NCI-H1694 treated with DMSO at 0.1 percent for 48 hours (cell line): ENCODE measurements at regions not wholly inside any gene's neighbourhood (a gene's known extent, or its start where the extent isn't known, plus 50 kb on each side); places are given as distances from the start of the nearest gene placed in this dataset.
"Not testable (repeated sequence)": the region's sequence is repeated elsewhere in the genome, so short reads cannot be mapped to it uniquely, and the experiment has no call there.

Source experiments
- DNase-seq: peaks from one replicate; lab custom pipeline; 2025; lab: John Stamatoyannopoulos, UW

DNA sequence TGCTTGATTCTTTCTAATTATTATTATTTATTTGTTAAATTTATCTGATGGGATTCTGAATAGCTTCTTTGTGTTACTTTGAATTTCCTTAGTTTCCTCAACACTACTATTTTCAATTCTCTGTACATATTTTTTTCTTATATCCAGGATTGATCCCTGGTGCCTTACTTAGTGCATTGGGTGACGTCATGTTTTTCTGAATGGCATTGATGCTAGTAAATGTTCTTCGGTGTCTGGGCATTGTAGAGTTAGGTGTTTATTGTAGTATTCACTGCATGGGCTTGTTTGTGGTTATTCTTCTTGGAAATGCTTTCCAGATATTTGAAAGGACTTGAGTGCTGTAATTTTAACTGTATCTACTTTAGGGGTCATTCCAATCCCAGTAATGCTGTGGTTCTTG is 938.1 kb downstream of the FAM133A start:
- no peak for DNase-seq

DNA sequence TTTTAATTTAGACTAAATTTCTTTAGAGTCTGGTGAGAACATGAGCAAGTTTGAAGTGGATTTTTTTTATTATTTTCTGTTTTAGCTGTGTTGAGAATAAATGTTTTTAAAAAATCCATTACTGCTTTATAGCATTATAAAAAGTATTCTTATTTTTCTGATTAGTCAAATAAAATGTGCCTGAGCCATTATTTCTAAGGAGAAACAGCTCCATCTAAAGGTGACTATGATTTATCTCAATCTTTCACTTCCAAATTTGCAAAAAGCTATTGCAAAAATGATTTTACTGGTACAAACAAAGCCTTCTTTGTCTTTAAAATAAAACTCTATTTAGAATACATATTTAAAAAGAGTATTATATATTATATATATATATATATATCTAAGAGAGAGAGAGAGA is 959.2 kb downstream of the FAM133A start:
- DNase-seq, result no peak

DNA sequence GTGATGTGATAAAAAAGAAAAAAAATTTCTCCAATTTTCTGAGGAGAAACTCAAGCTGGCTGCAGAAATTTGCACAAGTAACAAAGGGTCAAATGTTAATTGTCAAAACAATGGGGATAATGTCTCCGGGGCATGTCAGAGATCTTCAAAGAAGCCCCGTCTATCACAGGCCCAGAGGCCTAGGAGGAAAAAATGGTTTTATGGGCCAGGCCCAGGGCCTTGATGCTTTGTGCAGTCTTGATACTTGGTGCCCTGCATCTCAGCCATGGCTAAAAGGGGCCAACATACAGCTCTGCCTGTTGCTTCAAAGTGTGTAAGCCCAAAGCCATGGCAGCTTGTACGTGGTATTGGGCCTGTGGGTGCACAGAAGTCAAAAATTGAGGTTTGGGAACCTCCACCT is 961.0 kb downstream of the FAM133A start:
- no peak for DNase-seq

DNA sequence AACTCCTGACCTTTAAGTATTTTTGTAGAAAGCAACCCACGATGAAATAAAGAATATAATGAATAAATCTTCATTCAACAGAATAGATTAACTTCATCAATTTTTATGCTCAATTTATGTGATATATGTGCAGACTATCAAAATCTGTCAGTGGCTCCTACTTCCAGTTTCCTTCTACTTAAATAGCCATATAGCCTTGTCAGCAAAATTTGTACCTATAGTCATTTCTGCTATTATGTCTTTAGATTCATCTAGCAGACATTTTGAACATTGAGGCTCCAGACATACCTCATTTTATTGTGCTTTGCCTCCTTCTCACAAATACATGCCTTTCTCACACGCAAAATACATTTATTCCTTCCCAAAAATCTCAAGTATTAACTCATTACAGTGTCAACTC is 971.7 kb downstream of the FAM133A start:
- no peak for DNase-seq

DNA sequence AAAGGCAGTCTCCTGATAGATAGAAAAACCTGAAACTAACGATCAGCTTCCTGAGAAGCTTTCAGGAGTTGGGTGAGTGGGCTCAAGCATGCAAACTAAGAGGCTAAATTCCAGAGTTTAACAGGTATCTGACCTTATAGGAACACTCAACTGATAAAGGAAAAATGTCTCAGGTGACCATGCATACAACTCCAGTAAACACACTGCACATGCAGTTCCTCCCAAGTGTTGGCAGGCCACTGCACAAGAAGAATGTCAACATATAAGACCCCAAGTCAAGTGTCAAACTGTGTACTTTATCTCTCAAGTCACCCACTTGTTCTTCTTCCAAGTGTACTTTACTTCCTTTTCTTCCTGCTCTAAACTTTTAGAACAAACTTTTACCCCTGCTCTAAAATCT is 981.2 kb downstream of the FAM133A start:
- DNase-seq, result no peak

DNA sequence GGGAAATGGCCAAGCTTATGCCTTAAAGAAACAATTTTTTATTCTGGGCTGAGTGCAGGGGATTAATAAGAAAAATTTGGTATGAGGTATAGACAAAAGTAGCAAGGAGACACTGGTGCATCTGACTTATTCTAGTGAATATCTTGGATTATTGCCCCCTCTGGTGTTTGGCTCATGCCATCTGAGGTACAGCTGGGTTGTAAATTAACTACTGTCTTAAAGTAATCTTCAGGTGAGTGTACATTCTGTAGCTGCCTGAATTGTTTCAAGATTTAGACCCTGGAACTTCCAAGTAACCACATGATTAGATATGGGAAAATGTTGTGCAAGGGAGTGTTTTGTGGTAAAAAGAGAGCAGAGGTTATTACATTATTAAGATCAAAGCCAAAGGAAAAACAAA is 988.7 kb downstream of the FAM133A start:
- no peak for DNase-seq

DNA sequence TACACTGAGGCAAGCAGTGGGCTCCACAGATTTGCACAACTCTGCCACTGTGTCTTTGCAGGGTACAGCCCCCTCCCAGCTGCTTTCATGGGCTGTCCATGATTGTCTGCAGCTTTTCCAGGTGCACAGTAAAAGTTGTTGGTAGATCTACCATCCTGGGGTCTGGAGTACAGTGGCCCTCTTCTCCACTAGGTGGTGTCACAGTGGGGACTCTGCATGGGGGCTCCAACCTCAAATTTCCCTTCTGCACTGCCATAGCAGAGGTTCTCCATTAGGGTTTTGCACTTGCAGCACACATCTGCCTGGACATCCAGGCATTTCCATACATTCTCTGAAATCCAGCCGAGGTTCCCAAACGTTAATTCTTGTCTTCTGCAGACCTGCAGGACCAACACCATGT is 1002.3 kb downstream of the FAM133A start:
- no peak for DNase-seq

DNA sequence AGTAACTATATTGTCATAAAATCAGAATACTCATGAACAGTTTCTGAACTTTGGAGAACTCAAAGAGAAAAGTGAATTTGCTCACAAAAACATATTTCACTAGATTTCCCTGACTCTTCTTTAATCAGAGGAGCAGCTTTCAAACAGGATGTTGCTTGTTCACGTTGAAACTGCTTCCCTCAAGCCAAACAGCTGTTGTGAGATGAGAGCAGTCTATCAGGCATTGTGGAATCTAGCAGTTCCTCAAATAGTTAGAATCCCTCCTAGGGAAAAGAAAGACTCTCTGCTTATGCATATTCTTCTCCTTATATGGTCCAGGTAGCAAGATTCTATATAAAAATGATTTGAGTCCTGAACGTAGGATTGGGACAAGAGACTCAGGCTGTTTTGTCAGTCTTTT is 1012.1 kb downstream of the FAM133A start:
- DNase-seq, result no peak

DNA sequence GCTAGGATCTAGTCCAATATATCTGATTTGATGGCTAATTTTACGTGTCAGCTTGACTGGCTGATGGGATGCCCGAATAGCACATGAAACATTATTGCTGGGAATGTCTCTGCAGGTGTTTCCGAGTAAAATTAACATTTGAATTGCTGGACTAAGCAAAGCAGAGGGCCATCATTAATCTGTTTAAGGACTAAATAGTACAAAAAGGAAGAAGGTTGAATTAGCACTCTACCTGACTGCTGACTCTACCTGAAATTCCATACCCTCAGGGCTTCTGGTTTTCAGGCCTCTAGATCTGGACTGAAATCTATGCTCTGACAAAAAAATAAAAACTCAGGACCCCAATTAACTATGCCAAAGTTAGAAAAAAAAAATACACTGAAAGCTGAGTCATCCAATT is 1021.9 kb downstream of the FAM133A start:
- DNase-seq, result no peak

DNA sequence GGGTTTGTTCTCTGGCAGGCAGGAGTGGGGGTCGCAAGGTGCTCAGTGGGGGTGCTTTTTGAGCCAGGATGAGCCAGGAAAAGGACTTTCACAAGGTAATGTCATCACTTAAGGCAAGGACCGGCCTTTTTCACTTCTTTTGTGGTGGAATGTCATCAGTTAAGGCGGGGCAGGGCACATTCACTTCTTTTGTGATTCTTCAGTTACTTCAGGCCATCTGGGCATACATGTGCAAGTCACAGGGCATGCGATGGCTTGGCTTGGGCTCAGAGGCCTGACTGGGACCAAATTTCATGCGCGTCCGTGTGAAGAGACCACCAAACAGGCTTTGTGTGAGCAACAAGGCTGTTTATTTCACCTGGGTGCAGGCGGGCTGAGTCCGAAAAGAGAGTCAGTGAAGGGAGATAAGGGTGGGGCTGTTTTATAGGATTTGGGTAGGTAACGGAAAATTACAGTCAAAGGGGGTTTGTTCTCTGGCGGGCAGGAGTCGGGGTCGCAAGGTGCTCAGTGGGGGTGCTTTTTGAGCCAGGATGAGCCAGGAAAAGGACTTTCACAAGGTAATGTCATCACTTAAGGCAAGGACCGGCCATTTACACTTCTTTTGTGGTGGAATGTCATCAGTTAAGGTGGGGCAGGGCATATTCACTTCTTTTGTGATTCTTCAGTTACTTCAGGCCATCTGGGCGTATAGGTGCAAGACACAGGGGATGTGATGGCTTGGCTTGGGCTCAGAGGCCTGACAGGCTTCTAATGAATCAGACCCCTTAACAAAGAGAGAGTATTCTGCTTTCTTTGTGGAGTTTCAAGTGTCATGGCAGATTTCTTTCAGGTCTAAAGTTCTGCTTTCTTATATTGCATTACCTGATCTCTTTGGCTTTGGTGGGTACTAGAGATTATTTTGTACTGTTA is 1030.6 kb downstream of the FAM133A start:
- not testable (repeated sequence) for DNase-seq

DNA sequence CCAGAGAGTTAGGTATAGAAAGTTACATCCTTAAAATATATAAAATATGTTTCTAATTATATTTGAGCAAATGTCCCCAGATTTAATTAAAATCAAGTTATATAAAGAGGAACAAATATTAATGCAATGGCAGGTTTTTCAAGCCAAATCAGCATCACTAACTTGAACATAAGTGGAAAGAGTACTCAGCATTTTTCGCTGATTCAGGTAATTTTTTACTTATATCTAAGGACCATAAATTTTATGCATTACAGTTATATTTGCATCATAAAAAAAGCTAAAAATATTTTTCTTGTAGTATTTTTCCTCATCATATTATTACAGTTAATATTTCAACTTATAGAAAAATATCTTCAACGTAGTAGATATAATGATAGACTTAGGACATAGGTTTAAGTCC is 1047.4 kb downstream of the FAM133A start:
- DNase-seq, result no peak

DNA sequence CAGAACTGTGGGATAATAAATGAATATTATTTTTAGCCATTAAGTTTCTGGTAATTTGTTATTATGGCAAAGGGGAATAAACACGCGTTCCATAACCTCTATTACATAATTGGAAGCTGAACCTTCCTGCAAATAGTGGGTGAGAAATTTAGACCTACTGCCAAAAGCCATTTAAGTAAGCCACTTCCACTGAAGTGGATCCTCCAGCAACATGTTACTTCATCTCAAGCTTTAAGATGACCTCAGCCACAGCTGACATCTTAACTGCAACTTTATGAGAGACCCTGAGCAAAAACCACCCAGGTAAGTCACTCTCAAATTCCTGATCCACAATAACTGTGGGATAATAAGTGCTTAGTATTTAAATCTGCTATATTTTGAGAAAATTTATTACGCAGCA is 1048.6 kb downstream of the FAM133A start:
- DNase-seq, result no peak

DNA sequence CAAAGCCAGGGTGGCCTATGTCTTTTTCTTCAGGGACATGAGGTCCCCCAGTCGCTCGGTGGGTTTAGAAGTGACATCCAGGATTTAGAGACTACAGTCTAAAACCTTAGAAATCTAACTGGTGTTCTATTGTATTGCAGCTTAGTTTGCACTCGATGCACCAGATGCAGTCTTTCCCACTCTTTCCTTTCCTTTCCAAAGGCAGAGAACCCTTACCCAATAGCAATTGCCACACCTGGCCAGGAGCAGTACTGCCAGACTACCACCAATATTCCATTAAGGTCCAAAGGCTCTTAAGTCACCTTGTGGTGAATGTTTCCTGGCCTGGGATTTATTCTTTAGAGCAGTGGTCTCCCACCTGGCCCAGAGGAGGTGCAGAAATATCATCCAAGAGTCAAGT is 1068.8 kb downstream of the FAM133A start:
- no peak for DNase-seq

DNA sequence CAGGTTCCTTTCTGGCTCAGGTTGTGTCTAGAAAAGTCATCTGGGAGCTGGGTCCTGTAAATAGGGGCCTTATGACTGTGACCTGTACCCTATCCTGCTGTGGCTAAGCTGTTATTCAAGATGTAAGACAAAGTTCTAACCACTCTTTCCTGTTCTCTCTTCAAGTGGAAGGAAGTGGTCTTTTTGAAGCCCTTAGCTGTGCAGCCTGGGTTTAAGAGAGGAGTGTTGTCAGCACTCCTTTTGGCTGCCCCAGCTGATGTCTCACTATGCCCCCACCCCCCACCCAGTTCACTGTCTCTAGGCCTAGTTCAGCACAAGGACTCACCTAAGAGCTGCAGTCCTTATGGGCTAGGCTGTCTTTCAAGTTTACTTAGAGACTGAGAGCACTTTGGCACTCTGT is 1069.5 kb downstream of the FAM133A start:
- no peak for DNase-seq

DNA sequence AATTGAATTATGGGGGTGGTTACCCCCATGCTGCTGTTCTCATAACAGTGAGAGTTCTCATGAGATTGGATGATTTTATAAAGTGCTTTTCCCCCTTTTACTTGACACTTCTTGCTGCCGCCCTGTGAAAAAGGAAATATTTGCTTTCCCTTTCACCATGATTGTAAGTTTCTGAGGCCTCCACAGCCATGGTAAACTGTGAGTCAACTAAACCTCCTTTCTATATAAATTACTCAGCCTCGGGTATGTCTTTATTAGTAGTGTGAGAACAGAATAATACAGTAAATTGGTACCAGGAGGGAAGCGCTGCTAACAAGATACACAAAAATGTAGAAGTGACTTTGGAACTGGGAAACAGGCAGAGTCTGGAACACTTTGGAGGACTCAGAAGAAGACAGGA is 1070.8 kb downstream of the FAM133A start:
- no peak for DNase-seq

DNA sequence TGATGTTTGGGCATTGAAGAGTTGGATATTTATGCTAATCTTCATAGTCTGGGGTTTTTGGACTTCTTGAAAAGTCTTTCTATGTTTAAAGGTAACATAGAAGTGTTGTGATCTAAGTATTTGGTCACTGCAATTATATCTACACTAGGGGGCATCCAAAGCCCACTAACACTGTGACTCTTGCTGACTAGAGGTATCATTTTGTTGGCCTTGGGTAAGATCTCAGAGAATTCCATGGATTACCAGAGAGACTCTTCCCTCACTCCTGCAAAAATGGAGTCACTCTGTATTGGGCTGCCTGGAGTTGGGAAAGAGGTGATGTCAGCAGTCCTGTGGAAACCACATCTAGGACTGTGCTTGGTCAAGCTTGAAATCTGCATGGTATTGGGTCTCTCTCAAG is 1077.6 kb downstream of the FAM133A start:
- DNase-seq, result no peak

DNA sequence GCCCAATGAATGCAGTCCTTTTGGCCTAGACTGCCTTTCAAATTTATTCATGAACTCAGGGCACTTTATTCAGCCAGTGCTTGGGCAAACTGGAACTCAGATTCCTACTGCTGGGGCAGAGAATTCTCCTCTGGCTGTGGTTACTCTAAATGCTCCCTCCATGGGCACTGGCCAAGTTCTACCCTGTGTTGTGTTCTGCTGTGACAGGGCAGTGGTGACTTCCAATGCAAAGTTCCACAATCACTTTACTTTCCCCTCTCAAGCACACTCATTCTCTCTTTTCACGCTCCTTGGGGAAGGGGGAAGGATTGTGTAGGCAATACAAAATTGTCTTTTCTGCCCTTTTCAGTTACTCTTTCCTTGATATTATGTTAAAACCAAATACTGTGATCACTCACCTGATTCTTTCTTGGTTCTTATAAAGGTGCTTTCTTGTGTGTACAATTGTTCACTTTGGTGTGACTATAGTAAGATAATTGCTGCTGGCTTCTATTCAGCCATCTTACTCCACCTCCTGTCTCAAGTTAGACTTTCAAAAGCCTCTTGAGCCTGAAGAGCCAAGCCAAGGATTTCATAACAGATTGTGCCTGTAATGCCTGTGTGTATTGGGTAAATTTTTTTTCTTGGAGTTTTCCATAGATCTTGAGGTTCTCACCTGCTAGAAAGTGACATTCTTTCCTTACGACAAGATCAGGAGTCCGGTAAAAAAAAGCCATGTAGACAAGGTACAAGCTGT is 1078.6 kb downstream of the FAM133A start:
- DNase-seq, result no peak

DNA sequence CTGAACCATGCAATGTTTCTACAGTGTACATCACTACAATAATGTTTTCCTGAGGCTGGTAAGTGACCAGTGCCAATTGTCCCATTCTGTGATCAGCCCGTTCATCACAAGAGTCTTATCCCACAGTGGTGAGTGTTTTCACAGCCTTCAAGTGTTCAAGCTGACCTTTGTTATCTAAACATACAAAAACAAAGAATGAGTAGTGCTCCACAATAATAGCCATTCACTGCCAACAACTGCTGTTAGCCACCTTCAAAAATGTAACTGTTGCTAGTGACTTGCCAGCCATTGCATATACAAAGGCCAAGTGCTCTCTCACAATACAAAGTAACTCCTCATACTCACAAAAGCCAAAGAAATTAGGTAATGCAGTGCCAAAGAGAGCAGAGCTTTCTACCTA is 1084.1 kb downstream of the FAM133A start:
- DNase-seq, result no peak

DNA sequence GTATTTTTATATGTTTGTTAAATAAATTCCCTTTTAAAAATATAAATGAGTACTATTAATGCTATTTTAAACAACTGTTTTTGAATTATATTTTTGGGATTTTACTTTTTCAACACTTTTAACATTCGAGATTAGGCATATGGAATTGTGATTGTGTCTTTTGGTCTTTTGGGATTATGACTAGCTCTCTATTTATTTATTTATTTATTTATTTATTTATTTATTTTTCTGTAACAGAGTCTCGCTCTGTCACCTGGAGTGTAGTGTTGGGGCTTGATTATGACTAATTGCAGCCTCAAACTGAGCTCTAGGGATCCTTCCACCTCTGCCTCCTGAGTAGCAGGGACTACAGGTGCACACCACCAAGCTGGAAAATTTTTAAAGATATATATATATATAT is 1101.6 kb downstream of the FAM133A start:
- no peak for DNase-seq

DNA sequence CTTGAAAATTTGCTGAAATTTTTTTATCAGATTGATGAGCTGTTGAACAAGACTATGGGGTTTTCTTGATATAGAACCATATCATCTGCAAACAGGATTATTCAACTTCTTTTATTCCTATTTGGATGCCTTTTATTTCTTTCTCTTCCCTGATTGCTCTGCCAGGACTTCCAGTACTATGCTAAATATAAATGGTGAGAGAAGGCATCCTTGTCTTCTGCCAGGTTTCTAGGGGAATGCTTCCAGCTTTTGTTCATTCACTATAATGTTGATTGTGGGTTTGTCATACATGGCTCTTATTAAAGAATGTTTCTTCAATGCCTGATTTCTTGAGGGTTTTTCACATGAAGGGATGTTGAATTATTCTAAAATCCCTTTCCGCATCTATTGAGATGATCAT is 1139.5 kb downstream of the FAM133A start:
- DNase-seq, result no peak

DNA sequence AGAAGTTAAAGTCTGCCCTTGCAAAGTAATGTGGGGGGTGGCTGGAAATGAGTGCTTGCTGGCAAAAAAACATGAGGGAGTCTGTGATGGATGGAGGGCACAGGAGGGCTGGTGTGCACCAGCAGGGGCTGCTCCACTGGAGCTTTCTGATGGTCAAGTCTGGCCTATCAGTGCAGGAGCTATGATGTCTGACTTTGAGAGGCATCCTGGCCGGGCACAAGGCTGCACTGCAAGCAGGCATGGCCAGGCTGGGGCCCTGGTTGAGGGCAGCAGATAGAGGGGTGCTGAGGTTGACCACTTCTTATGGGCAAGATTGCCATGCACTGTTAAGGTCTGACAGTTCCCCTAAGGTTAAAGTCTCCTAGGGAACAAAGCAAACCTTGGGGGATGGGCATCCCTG is 1140.2 kb downstream of the FAM133A start:
- no peak for DNase-seq

DNA sequence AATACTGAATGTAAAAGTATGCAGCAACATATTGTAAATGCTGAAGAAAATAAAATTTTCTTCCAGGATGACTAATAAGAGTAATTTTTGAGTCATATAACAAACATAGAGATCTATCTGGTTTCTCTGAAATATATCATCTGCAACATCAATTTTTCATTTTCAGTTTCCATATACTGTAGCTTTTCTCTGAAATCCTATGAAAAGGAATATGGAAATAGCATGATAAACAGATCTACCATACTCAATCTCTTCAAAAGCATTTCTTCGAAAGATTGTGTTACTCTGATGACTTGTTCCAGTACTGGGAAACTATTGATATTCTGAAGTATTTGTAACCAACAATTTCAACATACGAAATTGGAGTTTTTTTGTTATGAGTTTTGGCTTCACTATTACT is 1156.7 kb downstream of the FAM133A start:
- DNase-seq, result no peak

DNA sequence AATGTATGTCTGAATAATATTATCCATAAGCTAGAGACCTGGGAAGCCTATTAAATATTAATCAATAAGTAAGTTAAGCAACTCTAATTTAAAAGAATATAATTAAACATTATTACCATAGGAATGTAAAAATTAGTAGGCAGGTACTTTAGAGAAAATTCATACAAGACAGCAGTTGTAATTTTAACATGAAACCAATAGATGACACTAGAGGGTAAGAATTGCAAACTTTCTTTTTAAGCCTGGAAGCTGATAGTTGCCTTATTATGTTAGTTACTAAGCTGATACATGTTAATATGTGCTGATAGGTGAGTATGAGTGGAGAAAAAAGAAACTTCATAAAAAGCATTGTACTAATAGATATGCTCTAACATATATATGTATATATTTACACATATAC is 1157.4 kb downstream of the FAM133A start:
- DNase-seq, result peak; percentile 9

DNA sequence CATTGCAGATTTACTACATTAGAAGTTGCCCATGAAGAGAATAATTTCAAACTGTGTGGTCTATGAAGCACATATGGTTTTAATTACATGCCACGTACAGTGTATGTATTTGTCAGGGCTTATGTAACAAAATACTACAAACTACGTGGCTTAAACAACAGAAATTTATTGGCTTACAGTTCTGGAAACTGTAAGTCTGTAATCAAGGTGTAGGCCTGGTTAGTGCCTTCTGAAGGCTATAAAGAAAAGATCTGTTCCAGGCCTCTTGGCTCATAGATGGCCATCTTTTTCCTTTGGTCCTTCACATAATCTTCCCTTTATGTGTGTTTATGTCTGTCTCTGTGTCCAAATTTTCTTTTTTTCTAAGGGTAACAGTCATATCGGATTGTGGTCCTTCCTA is 1160.2 kb downstream of the FAM133A start:
- no peak for DNase-seq
